ENCODE measurements at regions not wholly inside any gene's neighbourhood (a gene's known extent, or its start where the extent isn't known, plus 50 kb on each side); places are given as distances from the start of the nearest gene placed in this dataset.

GRCh38 chr7:26034391-26034790 lies 117.6 kb upstream of the NFE2L3 start:
- H3K27me3 ChIP-seq (replicated peaks; ENCODE audit: control insufficient read depth, insufficient read depth, low read length) = no peaks in the 10 kb centered on the region; the same call in 1 of the 2 replicates
- DNase-seq (ENCODE audit: extremely low read depth, insufficient read length) = no peak
- H3K36me3 ChIP-seq (ENCODE audit: control insufficient read depth, insufficient read depth, low read length) = no peaks in the 10 kb centered on the region
- H3K4me3 ChIP-seq (replicated peaks; ENCODE audit: low read depth, low read length) = no peak overlapping the region
- no peak for TF ChIP-seq CTCF (IDR thresholded peaks at IDR 0.05; ENCODE audit: insufficient read depth, low read length, poor library complexity, severe bottlenecking)

GRCh38 chr7:26035552-26035951 lies 116.4 kb upstream of the NFE2L3 start:
- TF ChIP-seq CTCF (IDR thresholded peaks at IDR 0.05; ENCODE audit: insufficient read depth, low read length, poor library complexity, severe bottlenecking) = no peak
- Histone ChIP-seq H3K4me3 (replicated peaks; ENCODE audit: low read depth, low read length) (no peak overlapping the region), H3K27me3 (replicated peaks; ENCODE audit: control insufficient read depth, insufficient read depth, low read length) (no peaks in the 10 kb centered on the region; the same call in 1 of the 2 replicates), H3K36me3 (ENCODE audit: control insufficient read depth, insufficient read depth, low read length) (no peaks in the 10 kb centered on the region)
- no peak for DNase-seq (ENCODE audit: extremely low read depth, insufficient read length)

GRCh38 chr7:26036092-26036491 lies 115.9 kb upstream of the NFE2L3 start:
- Histone ChIP-seq H3K4me3 (replicated peaks; ENCODE audit: low read depth, low read length) (no peak overlapping the region), H3K27me3 (replicated peaks; ENCODE audit: control insufficient read depth, insufficient read depth, low read length) (no peaks in the 10 kb centered on the region; the same call in 1 of the 2 replicates), H3K36me3 (ENCODE audit: control insufficient read depth, insufficient read depth, low read length) (no peaks in the 10 kb centered on the region)
- no peak for DNase-seq (ENCODE audit: extremely low read depth, insufficient read length)
- no peak for TF ChIP-seq CTCF (IDR thresholded peaks at IDR 0.05; ENCODE audit: insufficient read depth, low read length, poor library complexity, severe bottlenecking)

- DNase-seq (ENCODE audit: extremely low read depth, insufficient read length) = no peak
- no peak overlapping the region for H3K4me3 ChIP-seq (replicated peaks; ENCODE audit: low read depth, low read length)
- no peak for TF ChIP-seq CTCF (IDR thresholded peaks at IDR 0.05; ENCODE audit: insufficient read depth, low read length, poor library complexity, severe bottlenecking)
- H3K27me3 ChIP-seq (replicated peaks; ENCODE audit: control insufficient read depth, insufficient read depth, low read length) = no peaks in the 10 kb centered on the region; the same call in 1 of the 2 replicates
- no peaks in the 10 kb centered on the region for H3K36me3 ChIP-seq (ENCODE audit: control insufficient read depth, insufficient read depth, low read length)
Observed at GRCh38 chr7:26038201-26038990, 113.6 kb upstream of the NFE2L3 start.

GRCh38 chr7:26040085-26040484 lies 111.9 kb upstream of the NFE2L3 start:
- Histone ChIP-seq H3K4me3 (replicated peaks; ENCODE audit: low read depth, low read length) (no peak overlapping the region), H3K36me3 (ENCODE audit: control insufficient read depth, insufficient read depth, low read length) (no peaks in the 10 kb centered on the region), H3K27me3 (replicated peaks; ENCODE audit: control insufficient read depth, insufficient read depth, low read length) (no peaks in the 10 kb centered on the region)
- no peak for DNase-seq (ENCODE audit: extremely low read depth, insufficient read length)
- no peak for TF ChIP-seq CTCF (IDR thresholded peaks at IDR 0.05; ENCODE audit: insufficient read depth, low read length, poor library complexity, severe bottlenecking)

All from GM06990 (cell line).